SK-N-MC (cell line): ENCODE measurements at regions not wholly inside any gene's neighbourhood (a gene's known extent, or its start where the extent isn't known, plus 50 kb on each side); places are given as distances from the start of the nearest gene placed in this dataset.

Source experiments
- EZH2 ChIP-seq: fragments of 200-600 bp; sonication (generic); IDR thresholded peaks from one replicate; pipeline ENCODE4 v1.6.1; 2017; ENCODE audit warnings: antibody characterized with exemption
- FOXP2 ChIP-seq: optimal IDR thresholded peaks from 2 replicates; pipeline ENCODE3; 2011; ENCODE audit warnings: mild to moderate bottlenecking, moderate library complexity; ENCODE audit not compliant: insufficient read depth; ENCODE audit errors: extremely low read length, control extremely low read depth
- POLR2AphosphoS5 ChIP-seq: IDR thresholded peaks from 2 replicates; pipeline ENCODE4 v1.6.1; 2012; ENCODE audit warnings: mild to moderate bottlenecking, low read depth, low read length, borderline replicate concordance

- TF ChIP-seq FOXP2: no peak
- TF ChIP-seq POLR2AphosphoS5: no peak
- no peak for TF ChIP-seq EZH2
These were observed 1740.8 kb downstream of the PCDH7 start for GRCh38 chr4:32460972-32461371.
